ENCODE measurements at regions not wholly inside any gene's neighbourhood (a gene's known extent, or its start where the extent isn't known, plus 50 kb on each side); places are given as distances from the start of the nearest gene placed in this dataset.
"Not testable (repeated sequence)": the region's sequence is repeated elsewhere in the genome, so short reads cannot be mapped to it uniquely, and the experiment has no call there.

GRCh38 chr5:96193946-96194345, 232.3 kb upstream of the ELL2 start:
- H3K9ac ChIP-seq (ENCODE audit: low read length) = no peak overlapping the region
- no peaks in the 10 kb centered on the region for H3K27me3 ChIP-seq (ENCODE audit: control insufficient read depth, insufficient read depth, low read length)
- H3K4me3 ChIP-seq (ENCODE audit: low read length) = no peak overlapping the region
- H3K4me1 ChIP-seq (ENCODE audit: control insufficient read depth, insufficient read depth, low read length) = peaks cover 13% of the 10 kb centered on the region
- H3K9me3 ChIP-seq (ENCODE audit: control insufficient read depth, low read length) = no peaks in the 10 kb centered on the region
- no peaks in the 10 kb centered on the region for H3K36me3 ChIP-seq (ENCODE audit: control insufficient read depth, insufficient read depth, low read length)

GRCh38 chr5:96189987-96190386, 228.3 kb upstream of the ELL2 start:
- Histone ChIP-seq H3K9ac (ENCODE audit: low read length) (no peak overlapping the region), H3K4me1 (ENCODE audit: control insufficient read depth, insufficient read depth, low read length) (peaks cover 3% of the 10 kb centered on the region), H3K9me3 (ENCODE audit: control insufficient read depth, low read length) (no peaks in the 10 kb centered on the region), H3K36me3 (ENCODE audit: control insufficient read depth, insufficient read depth, low read length) (no peaks in the 10 kb centered on the region), H3K27me3 (ENCODE audit: control insufficient read depth, insufficient read depth, low read length) (no peaks in the 10 kb centered on the region), H3K4me3 (ENCODE audit: low read length) (no peak overlapping the region)

GRCh38 chr5:96189028-96189826, 227.6 kb upstream of the ELL2 start:
- Histone ChIP-seq H3K36me3 (ENCODE audit: control insufficient read depth, insufficient read depth, low read length) (no peaks in the 10 kb centered on the region), H3K9ac (ENCODE audit: low read length) (no peak overlapping the region), H3K4me1 (ENCODE audit: control insufficient read depth, insufficient read depth, low read length) (peaks cover 3% of the 10 kb centered on the region), H3K9me3 (ENCODE audit: control insufficient read depth, low read length) (no peaks in the 10 kb centered on the region), H3K4me3 (ENCODE audit: low read length) (no peak overlapping the region), H3K27me3 (ENCODE audit: control insufficient read depth, insufficient read depth, low read length) (no peaks in the 10 kb centered on the region)

- H3K36me3 ChIP-seq (ENCODE audit: control insufficient read depth, insufficient read depth, low read length) = no peaks in the 10 kb centered on the region
- H3K27me3 ChIP-seq (ENCODE audit: control insufficient read depth, insufficient read depth, low read length) = no peaks in the 10 kb centered on the region
- no peak overlapping the region for H3K9ac ChIP-seq (ENCODE audit: low read length)
- no peak overlapping the region for H3K4me3 ChIP-seq (ENCODE audit: low read length)
- H3K4me1 ChIP-seq (ENCODE audit: control insufficient read depth, insufficient read depth, low read length) = no peaks in the 10 kb centered on the region
- no peaks in the 10 kb centered on the region for H3K9me3 ChIP-seq (ENCODE audit: control insufficient read depth, low read length)
Observed at GRCh38 chr5:96187309-96188027, 225.8 kb upstream of the ELL2 start.

- H3K4me3 ChIP-seq (ENCODE audit: low read length); H3K9ac ChIP-seq (ENCODE audit: low read length); H3K27me3 ChIP-seq (ENCODE audit: control insufficient read depth, insufficient read depth, low read length); H3K36me3 ChIP-seq (ENCODE audit: control insufficient read depth, insufficient read depth, low read length); H3K4me1 ChIP-seq (ENCODE audit: control insufficient read depth, insufficient read depth, low read length); H3K9me3 ChIP-seq (ENCODE audit: control insufficient read depth, low read length): not testable (repeated sequence)
Observed at GRCh38 chr5:96184510-96184909, 222.9 kb upstream of the ELL2 start.

- H3K9ac ChIP-seq (ENCODE audit: low read length) = no peak overlapping the region
- peaks cover 5% of the 10 kb centered on the region for H3K4me1 ChIP-seq (ENCODE audit: control insufficient read depth, insufficient read depth, low read length)
- H3K36me3 ChIP-seq (ENCODE audit: control insufficient read depth, insufficient read depth, low read length) = no peaks in the 10 kb centered on the region
- no peaks in the 10 kb centered on the region for H3K9me3 ChIP-seq (ENCODE audit: control insufficient read depth, low read length)
- H3K4me3 ChIP-seq (ENCODE audit: low read length) = no peak overlapping the region
- H3K27me3 ChIP-seq (ENCODE audit: control insufficient read depth, insufficient read depth, low read length) = no peaks in the 10 kb centered on the region
Observed at GRCh38 chr5:96180684-96181435, 219.2 kb upstream of the ELL2 start.

- no peaks in the 10 kb centered on the region for H3K9me3 ChIP-seq (ENCODE audit: control insufficient read depth, low read length)
- no peak overlapping the region for H3K9ac ChIP-seq (ENCODE audit: low read length)
- no peaks in the 10 kb centered on the region for H3K36me3 ChIP-seq (ENCODE audit: control insufficient read depth, insufficient read depth, low read length)
- H3K27me3 ChIP-seq (ENCODE audit: control insufficient read depth, insufficient read depth, low read length) = no peaks in the 10 kb centered on the region
- no peak overlapping the region for H3K4me3 ChIP-seq (ENCODE audit: low read length)
- peaks cover 5% of the 10 kb centered on the region for H3K4me1 ChIP-seq (ENCODE audit: control insufficient read depth, insufficient read depth, low read length)
Observed at GRCh38 chr5:96177303-96177869, 215.7 kb upstream of the ELL2 start.

GRCh38 chr5:96176022-96176421, 214.4 kb upstream of the ELL2 start:
- no peak overlapping the region for H3K9ac ChIP-seq (ENCODE audit: low read length)
- no peak overlapping the region for H3K4me3 ChIP-seq (ENCODE audit: low read length)
- peaks cover 5% of the 10 kb centered on the region for H3K4me1 ChIP-seq (ENCODE audit: control insufficient read depth, insufficient read depth, low read length)
- no peaks in the 10 kb centered on the region for H3K36me3 ChIP-seq (ENCODE audit: control insufficient read depth, insufficient read depth, low read length)
- no peaks in the 10 kb centered on the region for H3K9me3 ChIP-seq (ENCODE audit: control insufficient read depth, low read length)
- H3K27me3 ChIP-seq (ENCODE audit: control insufficient read depth, insufficient read depth, low read length) = no peaks in the 10 kb centered on the region

- Histone ChIP-seq H3K36me3 (ENCODE audit: control insufficient read depth, insufficient read depth, low read length) (no peaks in the 10 kb centered on the region), H3K4me3 (ENCODE audit: low read length) (no peak overlapping the region), H3K9ac (ENCODE audit: low read length) (no peak overlapping the region), H3K27me3 (ENCODE audit: control insufficient read depth, insufficient read depth, low read length) (no peaks in the 10 kb centered on the region), H3K9me3 (ENCODE audit: control insufficient read depth, low read length) (no peaks in the 10 kb centered on the region), H3K4me1 (ENCODE audit: control insufficient read depth, insufficient read depth, low read length) (peaks cover 5% of the 10 kb centered on the region)
Observed at GRCh38 chr5:96175090-96175489, 213.4 kb upstream of the ELL2 start.

- Histone ChIP-seq H3K36me3 (ENCODE audit: control insufficient read depth, insufficient read depth, low read length) (no peaks in the 10 kb centered on the region), H3K4me1 (ENCODE audit: control insufficient read depth, insufficient read depth, low read length) (peaks cover 5% of the 10 kb centered on the region), H3K4me3 (ENCODE audit: low read length) (no peak overlapping the region), H3K27me3 (ENCODE audit: control insufficient read depth, insufficient read depth, low read length) (no peaks in the 10 kb centered on the region), H3K9me3 (ENCODE audit: control insufficient read depth, low read length) (no peaks in the 10 kb centered on the region), H3K9ac (ENCODE audit: low read length) (no peak overlapping the region)
Observed at GRCh38 chr5:96173366-96173765, 211.7 kb upstream of the ELL2 start.

GRCh38 chr5:96172436-96172835, 210.8 kb upstream of the ELL2 start:
- Histone ChIP-seq H3K36me3 (ENCODE audit: control insufficient read depth, insufficient read depth, low read length) (no peaks in the 10 kb centered on the region), H3K4me1 (ENCODE audit: control insufficient read depth, insufficient read depth, low read length) (peaks cover 4% of the 10 kb centered on the region), H3K4me3 (ENCODE audit: low read length) (no peak overlapping the region), H3K9me3 (ENCODE audit: control insufficient read depth, low read length) (no peaks in the 10 kb centered on the region), H3K27me3 (ENCODE audit: control insufficient read depth, insufficient read depth, low read length) (no peaks in the 10 kb centered on the region), H3K9ac (ENCODE audit: low read length) (no peak overlapping the region)

GRCh38 chr5:96171973-96172372, 210.3 kb upstream of the ELL2 start:
- H3K4me3 ChIP-seq (ENCODE audit: low read length); H3K9me3 ChIP-seq (ENCODE audit: control insufficient read depth, low read length); H3K4me1 ChIP-seq (ENCODE audit: control insufficient read depth, insufficient read depth, low read length); H3K27me3 ChIP-seq (ENCODE audit: control insufficient read depth, insufficient read depth, low read length); H3K9ac ChIP-seq (ENCODE audit: low read length); H3K36me3 ChIP-seq (ENCODE audit: control insufficient read depth, insufficient read depth, low read length): not testable (repeated sequence)

Measured in mucosa of stomach (tissue), 1 donor.